ENCODE measurements at regions not wholly inside any gene's neighbourhood (a gene's known extent, or its start where the extent isn't known, plus 50 kb on each side); places are given as distances from the start of the nearest gene placed in this dataset.
"Not testable (repeated sequence)": the region's sequence is repeated elsewhere in the genome, so short reads cannot be mapped to it uniquely, and the experiment has no call there.

GRCh38 chr20:57104651-57105204 lies 161.7 kb downstream of the BMP7 start:
- no peak for DNase-seq (ENCODE audit: low read depth in 2 of 2)

- DNase-seq (ENCODE audit: low read depth in 2 of 2): no peak
Observed at GRCh38 chr20:57106030-57106682, 160.3 kb downstream of the BMP7 start.

- no peak for DNase-seq (ENCODE audit: low read depth in 2 of 2)
Observed at GRCh38 chr20:57106692-57107091, 159.7 kb downstream of the BMP7 start.

DNA sequence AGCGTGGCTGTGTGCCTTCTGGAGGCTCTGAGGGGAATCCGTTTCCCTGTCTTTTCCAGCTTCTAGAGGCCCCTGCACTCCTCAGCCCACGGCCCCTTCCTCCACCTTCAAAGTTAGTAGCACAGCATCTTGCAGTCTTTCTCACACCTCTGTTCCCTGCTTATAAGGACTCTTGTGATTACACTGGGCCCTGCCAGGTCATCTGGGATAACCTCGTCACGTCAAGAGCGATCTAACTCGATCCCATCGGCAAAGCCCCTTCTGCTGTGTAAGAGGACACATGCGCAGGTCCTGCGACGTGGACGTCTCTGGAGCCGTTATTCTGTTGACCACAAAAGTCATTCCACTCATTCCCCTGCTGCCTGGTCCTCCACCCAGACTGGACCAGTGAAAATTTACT lies 159.2 kb downstream of the BMP7 start:
- DNase-seq (ENCODE audit: low read depth in 2 of 2): no peak

GRCh38 chr20:57108218-57108617 lies 158.2 kb downstream of the BMP7 start:
- DNase-seq (ENCODE audit: low read depth in 2 of 2): no peak

GRCh38 chr20:57108742-57109570 lies 157.5 kb downstream of the BMP7 start:
- no peak for DNase-seq (ENCODE audit: low read depth in 2 of 2)

DNA sequence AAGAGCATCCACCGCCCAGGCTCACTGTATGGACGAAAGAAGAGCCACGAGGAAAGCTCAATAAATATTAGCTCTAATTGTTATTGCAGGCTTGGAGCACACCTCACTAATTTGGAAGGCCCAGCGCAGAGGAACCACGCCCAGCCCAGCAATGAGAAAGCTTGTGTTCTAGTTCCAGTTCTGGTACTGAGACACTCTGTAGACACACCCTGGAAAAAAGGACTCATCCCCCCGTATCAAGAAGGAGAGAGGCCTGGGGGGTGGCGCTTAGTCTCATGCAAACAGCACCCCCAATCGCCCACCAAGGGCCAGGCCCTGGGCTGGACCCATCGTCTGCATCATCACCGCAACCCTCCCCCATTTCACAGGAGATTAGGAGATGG lies 156.9 kb downstream of the BMP7 start:
- DNase-seq (ENCODE audit: low read depth in 2 of 2): no peak

DNA sequence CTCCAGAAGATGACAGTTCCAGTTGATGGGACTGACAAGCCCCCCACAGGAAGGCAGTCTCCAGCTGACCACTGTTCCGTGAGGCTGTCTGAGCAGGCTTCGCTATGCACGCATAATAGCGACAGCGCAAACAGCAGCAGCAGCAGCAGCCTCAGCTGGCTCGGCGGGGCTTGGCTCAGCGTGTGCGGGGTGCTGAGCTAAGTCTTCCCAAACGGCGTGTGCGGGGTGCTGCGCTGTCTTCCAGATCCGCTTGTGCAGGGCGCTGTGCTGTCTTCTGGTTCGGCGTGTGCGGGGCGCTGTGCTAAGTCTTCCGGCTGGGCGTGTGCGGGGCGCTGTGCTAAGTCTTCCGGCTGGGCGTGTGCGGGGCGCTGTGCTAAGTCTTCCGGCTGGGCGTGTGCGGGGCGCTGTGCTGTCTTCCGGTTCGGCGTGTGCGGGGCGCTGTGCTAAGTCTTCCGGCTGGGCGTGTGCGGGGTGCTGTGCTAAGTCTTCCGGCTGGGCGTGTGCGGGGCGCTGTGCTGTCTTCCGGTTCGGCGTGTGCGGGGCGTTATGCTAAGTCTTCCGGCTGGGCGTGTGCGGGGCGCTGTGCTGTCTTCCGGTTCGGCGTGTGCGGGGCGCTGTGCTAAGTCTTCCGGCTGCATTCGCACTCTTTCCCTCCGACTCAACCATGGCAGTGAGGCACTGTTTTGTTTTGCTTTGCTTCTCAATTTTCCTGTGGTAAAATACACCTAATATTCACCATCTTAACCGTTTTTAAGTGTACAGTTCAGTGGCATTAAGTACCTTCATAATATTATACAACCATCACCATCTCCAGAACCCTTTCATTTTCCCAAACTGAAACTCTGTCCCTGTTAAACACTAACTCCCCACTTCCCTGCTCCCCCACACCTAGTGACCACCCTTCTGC lies 156.1 kb downstream of the BMP7 start:
- not testable (repeated sequence) for DNase-seq (ENCODE audit: low read depth in 2 of 2)

DNA sequence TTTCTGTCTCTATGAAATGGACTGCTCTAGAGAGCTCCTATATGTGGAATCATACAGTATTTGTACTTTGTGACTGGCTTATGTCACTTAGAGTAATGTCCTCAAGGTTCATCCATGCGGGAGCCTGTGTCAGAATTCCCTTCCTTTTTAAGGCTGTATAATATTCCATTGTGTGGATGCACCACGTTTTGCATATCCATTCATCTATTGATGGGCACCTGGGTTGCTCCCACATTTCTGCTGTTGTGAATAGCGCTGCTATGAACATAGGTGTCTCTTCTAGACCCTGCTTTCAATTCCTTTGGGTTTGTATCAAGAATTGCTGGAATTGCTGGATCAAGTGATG lies 155.4 kb downstream of the BMP7 start:
- DNase-seq (ENCODE audit: low read depth in 2 of 2): no peak

GRCh38 chr20:57112448-57112847 lies 154.0 kb downstream of the BMP7 start:
- no peak for DNase-seq (ENCODE audit: low read depth in 2 of 2)

GRCh38 chr20:57114290-57115005 lies 152.0 kb downstream of the BMP7 start:
- no peak for DNase-seq (ENCODE audit: low read depth in 2 of 2)

GRCh38 chr20:57117296-57117695 lies 149.1 kb downstream of the BMP7 start:
- no peak for DNase-seq (ENCODE audit: low read depth in 2 of 2)

GRCh38 chr20:57118107-57118769 lies 148.2 kb downstream of the BMP7 start:
- no peak for DNase-seq (ENCODE audit: low read depth in 2 of 2)

Measured in stimulated activated CD8-positive, alpha-beta memory T cell treated with anti-CD3 and anti-CD28 coated beads, Interleukin-2, amount 100 ng/mL, for 1 hour (primary cell).